GM12878 (cell line): ENCODE measurements at regions not wholly inside any gene's neighbourhood (a gene's known extent, or its start where the extent isn't known, plus 50 kb on each side); places are given as distances from the start of the nearest gene placed in this dataset.

Experiments used
- ATAC-seq: fragments of 200-7000 bp; cut with Tn5 transposase; 3 replicates; pipeline ENCODE4 v1.9.1; 2020; ENCODE audit warnings: mild to moderate bottlenecking, moderate library complexity
- BruUV-seq: library from RNA; stranded (reverse); fragments of 400-500 nt; replicated peaks from 2 replicates; lab custom pipeline; 2021; lab: Mats Ljungman, UMichigan
- CTCF ChIA-PET: fragments of 300-600 bp; sonication (Branson Sonifier 250); formaldehyde crosslinking; extraction: SDS; loops from one replicate; lab custom pipeline; 2021; ENCODE audit warnings: inconsistent platforms; lab: Yijun Ruan, JAX
- POLR2A ChIA-PET: fragments of 350-600 bp; formaldehyde crosslinking; extraction: SDS; loops from one replicate; lab custom pipeline; 2021; ENCODE audit warnings: inconsistent platforms; lab: Charles Lee
- RAD21 ChIA-PET: fragments of 300-600 bp; sonication (Branson Sonifier 250); formaldehyde crosslinking; loops from one replicate; lab custom pipeline; 2023; ENCODE audit warnings: antibody characterized with exemption; ENCODE audit not compliant: unreplicated experiment; lab: Charles Lee
- SMC1A ChIA-PET: fragments of 300-600 bp; sonication (Branson Sonifier 250); formaldehyde crosslinking; loops from one replicate; lab custom pipeline; 2023; ENCODE audit not compliant: unreplicated experiment, uncharacterized antibody; lab: Charles Lee
- DNase-seq: peaks from one replicate; pipeline ENCODE4 v3.0.0-alpha.2; 2011; ENCODE audit warnings: low read depth, low spot score
- FAIRE-seq: peaks from 3 replicates; lab custom pipeline; 2011; peaks lifted over from hg19 to GRCh38; lab: Jason Lieb, UNC
- H2AFZ ChIP-seq: 2 replicates; pipeline ENCODE4 v1.6.0; 2011; ENCODE audit warnings: low read depth, low read length, control low read depth; ENCODE audit not compliant: control insufficient read depth
- H3K27ac ChIP-seq: 2 replicates; pipeline ENCODE4 v1.5.1; 2011; ENCODE audit warnings: control low read depth; ENCODE audit not compliant: control insufficient read depth, insufficient read depth
- H3K27me3 ChIP-seq, 2 experiments: replicated peaks in 1 of 2; 2 replicates each; pipeline versions ENCODE4 v1.6.0 to v1.6.1; 2011; ENCODE audit warnings: low read length in 1 of 2; ENCODE audit not compliant: control insufficient read depth in 2 of 2, insufficient read depth in 2 of 2
- H3K36me3 ChIP-seq, 2 experiments: 2 replicates each; pipeline ENCODE4 v1.5.1; 2011; ENCODE audit warnings: low read length in 1 of 2; ENCODE audit not compliant: control insufficient read depth in 2 of 2, insufficient read depth in 2 of 2
- H3K4me1 ChIP-seq: 2 replicates; pipeline ENCODE4 v1.6.1; 2011; ENCODE audit warnings: mild to moderate bottlenecking, low read length, moderate library complexity, mixed read lengths; ENCODE audit not compliant: control insufficient read depth, insufficient read depth
- H3K4me2 ChIP-seq: 2 replicates; pipeline ENCODE4 v1.6.0; 2011; ENCODE audit warnings: control low read depth; ENCODE audit not compliant: control insufficient read depth, insufficient read depth
- H3K4me3 ChIP-seq: fragments of 200-600 bp; sonication (generic); 2 replicates; pipeline ENCODE4 v1.5.1; 2016
- H3K79me2 ChIP-seq: 2 replicates; pipeline ENCODE4 v1.6.0; 2011; ENCODE audit warnings: low read length; ENCODE audit not compliant: control insufficient read depth, insufficient read depth
- H3K9ac ChIP-seq: 2 replicates; pipeline ENCODE4 v1.8.0; 2011; ENCODE audit warnings: low read length, control low read depth, mixed read lengths; ENCODE audit not compliant: control insufficient read depth, insufficient read depth
- H3K9me3 ChIP-seq: replicated peaks from 3 replicates; pipeline ENCODE4 v1.5.1; 2011; ENCODE audit warnings: mild to moderate bottlenecking, low read length; ENCODE audit not compliant: control insufficient read depth, insufficient read depth
- H4K20me1 ChIP-seq: 2 replicates; pipeline ENCODE4 v1.6.0; 2011; ENCODE audit not compliant: control insufficient read depth, insufficient read depth
- ATF7 ChIP-seq: fragments of 450-650 bp; IDR thresholded peaks from 2 replicates; pipeline ENCODE4 v1.6.1; 2016; ENCODE audit warnings: low read depth, mild to moderate bottlenecking
- CEBPB ChIP-seq, 2 experiments: fragments of 150-350 bp in 1 of 2; IDR thresholded peaks; 2 replicates each; pipeline ENCODE4 v1.6.1; 2012 to 2014; ENCODE audit warnings: low read depth in 2 of 2, low read length in 2 of 2, borderline replicate concordance in 1 of 2, inconsistent platforms in 1 of 2
- E4F1 ChIP-seq: fragments of 450-650 bp; IDR thresholded peaks from 2 replicates; pipeline ENCODE4 v1.6.1; 2018; ENCODE audit warnings: borderline replicate concordance, mild to moderate bottlenecking; ENCODE audit not compliant: partially characterized antibody
- EP300 ChIP-seq, 2 experiments: fragments of 150-350 bp in 1 of 2; IDR thresholded peaks; 2 replicates each; pipeline ENCODE4 v1.6.1; 2011 to 2012; ENCODE audit warnings: low read depth in 2 of 2, low read length in 2 of 2, borderline replicate concordance in 1 of 2, improper control_type of control experiment in 1 of 2, inconsistent platforms in 1 of 2; ENCODE audit not compliant: control insufficient read depth in 1 of 2
- IKZF2 ChIP-seq, 2 experiments: fragments of 450-650 bp; IDR thresholded peaks; 2 replicates each; pipeline ENCODE4 v1.6.1; 2017; ENCODE audit warnings: mild to moderate bottlenecking in 2 of 2, moderate library complexity in 2 of 2
- IRF4 ChIP-seq: IDR thresholded peaks from 2 replicates; pipeline ENCODE4 v1.6.1; 2011; ENCODE audit warnings: low read depth, low read length
- KDM1A ChIP-seq: fragments of 200-600 bp; sonication (generic); IDR thresholded peaks from 2 replicates; pipeline ENCODE4 v1.6.1; 2016; ENCODE audit warnings: borderline replicate concordance
- MAX ChIP-seq: IDR thresholded peaks from 2 replicates; pipeline ENCODE4 v1.6.1; 2012; ENCODE audit warnings: low read depth, low read length, improper control_type of control experiment
- NFIC ChIP-seq: IDR thresholded peaks from 2 replicates; pipeline ENCODE4 v1.6.1; 2012; ENCODE audit warnings: low read depth, mild to moderate bottlenecking, inconsistent platforms, low read length, moderate library complexity
- NFXL1 ChIP-seq: fragments of 450-650 bp; IDR thresholded peaks from 2 replicates; pipeline ENCODE4 v1.6.1; 2017; ENCODE audit warnings: antibody characterized with exemption, mild to moderate bottlenecking, borderline replicate concordance
- POU2F2 ChIP-seq: IDR thresholded peaks from 3 replicates; pipeline ENCODE4 v1.6.1; 2011; ENCODE audit warnings: low read depth, mild to moderate bottlenecking, low read length, borderline replicate concordance
- RAD21 ChIP-seq: IDR thresholded peaks from 2 replicates; pipeline ENCODE4 v1.6.1; 2011; ENCODE audit warnings: mild to moderate bottlenecking, low read depth, low read length, moderate library complexity; ENCODE audit not compliant: insufficient read depth
- RB1 ChIP-seq: fragments of 450-650 bp; formaldehyde crosslinking; IDR thresholded peaks from 2 replicates; pipeline ENCODE4 v1.6.1; 2017; ENCODE audit warnings: mild to moderate bottlenecking, borderline replicate concordance
- SP1 ChIP-seq: IDR thresholded peaks from one replicate; pipeline ENCODE4 v1.6.1; 2011; ENCODE audit warnings: low read depth, low read length
- WGBS: methylation state at CpG from one replicate; pipeline ENCODE4 v1.1.6; 2016; ENCODE audit warnings: low lambda C conversion rate; ENCODE audit not compliant: insufficient replicate concordance, insufficient coverage; ENCODE audit errors: missing lambda C conversion rate; 5-methylcytosine and 5-hydroxymethylcytosine counted together
- in situ Hi-C: fragments of 300-500 bp; cut with MboI; formaldehyde crosslinking; loops from 9 replicates; pipeline ENCODE4 v1.14.3; 2018; ENCODE audit warnings: mixed read lengths
- intact Hi-C: fragments of 100-400 bp; cut with micrococcal nuclease; formaldehyde crosslinking; loops from one replicate; pipeline ENCODE4 v1.14.2; 2022; ENCODE audit not compliant: unreplicated experiment
- TF ChIP-seq, protein P1 (sequence below): IDR thresholded peaks from 2 replicates; pipeline ENCODE4 v1.6.1; 2011; ENCODE audit warnings: low read depth, mild to moderate bottlenecking, low read length, moderate library complexity, borderline replicate concordance; ENCODE audit errors: extremely low read depth
- TF ChIP-seq, protein P2 (sequence below): fragments of 450-650 bp; formaldehyde crosslinking; IDR thresholded peaks from 2 replicates; pipeline ENCODE4 v1.5.0; 2022; ENCODE audit warnings: mild to moderate bottlenecking, missing genetic modification characterization
- TF ChIP-seq, protein P3 (sequence below): IDR thresholded peaks from 2 replicates; pipeline ENCODE4 v1.6.1; 2012; ENCODE audit warnings: low read depth, low read length, improper control_type of control experiment

DNA sequence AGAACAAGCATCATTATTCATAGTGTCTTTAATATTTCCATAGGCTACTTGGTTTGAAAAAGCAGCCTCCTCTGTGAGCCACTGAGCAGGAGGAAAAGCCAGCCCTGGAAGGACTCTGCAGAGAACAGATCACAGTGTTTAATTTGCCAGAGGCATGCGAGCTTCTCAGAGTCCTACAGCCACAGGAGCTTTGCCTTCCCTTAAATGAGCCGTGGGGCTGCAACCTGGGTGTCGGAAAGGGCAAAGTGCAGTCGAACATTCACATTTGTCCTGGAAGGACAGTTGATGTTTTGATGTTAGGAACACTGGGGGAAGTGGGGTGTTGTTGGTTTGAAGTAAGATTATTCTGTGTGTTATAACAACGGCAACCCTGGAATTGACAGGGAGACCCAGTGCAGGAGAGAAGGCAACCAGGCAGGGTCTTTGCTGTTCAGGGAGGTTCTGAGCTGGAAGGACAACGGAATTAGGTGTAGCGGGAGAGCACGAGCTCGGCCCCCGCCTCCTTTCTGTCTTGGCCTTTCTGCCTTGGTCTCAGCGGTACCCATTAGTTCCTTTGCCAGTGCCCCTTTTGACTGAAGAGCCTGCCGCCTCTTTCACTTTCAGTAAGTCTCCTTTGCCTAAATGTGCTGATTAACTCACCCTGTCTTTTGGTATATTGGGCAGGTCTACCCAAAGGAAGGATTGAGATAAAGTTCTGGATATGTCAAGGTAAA, 192.3 kb upstream of the PITRM1 start:
- SMC1A ChIA-PET, result no interaction called here
- no peaks in the 10 kb centered on the region for H3K36me3 ChIP-seq
- no peaks in the 10 kb centered on the region for H3K27me3 ChIP-seq
- FAIRE-seq (no peak), ATAC-seq (no peak), DNase-seq (no peak)
- BruUV-seq, result no TSS peak
- 51% methylated on average over 12 of the region's 12 CpGs for WGBS
- POLR2A ChIA-PET, result no interaction called here
- H3K9me3 ChIP-seq, result no peaks in the 10 kb centered on the region; the same call in 2 of the 3 replicates
- CTCF ChIA-PET, result no interaction called here
- intact Hi-C loops, result no loop called here
- H3K9ac ChIP-seq, result no peak overlapping the region
- H3K79me2 ChIP-seq, result no peaks in the 10 kb centered on the region
- in situ Hi-C loops, result no loop called here
- no peak overlapping the region for H3K27ac ChIP-seq
- H3K4me1 ChIP-seq, result no peaks in the 10 kb centered on the region
- H3K4me2 ChIP-seq, result no peak overlapping the region
- no peaks in the 10 kb centered on the region for H4K20me1 ChIP-seq
- H3K4me3 ChIP-seq, result no peak overlapping the region
- RAD21 ChIA-PET, result no interaction called here
- no peak overlapping the region for H2AFZ ChIP-seq
- no peak for TF ChIP-seq RAD21
- TF ChIP-seq SP1, result no peak
- TF ChIP-seq, protein P1, sequence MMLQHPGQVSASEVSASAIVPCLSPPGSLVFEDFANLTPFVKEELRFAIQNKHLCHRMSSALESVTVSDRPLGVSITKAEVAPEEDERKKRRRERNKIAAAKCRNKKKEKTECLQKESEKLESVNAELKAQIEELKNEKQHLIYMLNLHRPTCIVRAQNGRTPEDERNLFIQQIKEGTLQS, result no peak
- no peak for TF ChIP-seq E4F1
- no peak for TF ChIP-seq EP300 (IDR thresholded peaks at IDR 0.05; ENCODE audit: borderline replicate concordance in 1 of 2, control insufficient read depth in 1 of 2, low read depth in 2 of 2, low read length in 2 of 2)
- no peak for TF ChIP-seq ATF7
- no peak for TF ChIP-seq IKZF2 (IDR thresholded peaks at IDR 0.05)
- TF ChIP-seq IRF4, result no peak
- TF ChIP-seq MAX, result no peak
- no peak for TF ChIP-seq POU2F2
- no peak for TF ChIP-seq NFIC
- TF ChIP-seq, protein P2, sequence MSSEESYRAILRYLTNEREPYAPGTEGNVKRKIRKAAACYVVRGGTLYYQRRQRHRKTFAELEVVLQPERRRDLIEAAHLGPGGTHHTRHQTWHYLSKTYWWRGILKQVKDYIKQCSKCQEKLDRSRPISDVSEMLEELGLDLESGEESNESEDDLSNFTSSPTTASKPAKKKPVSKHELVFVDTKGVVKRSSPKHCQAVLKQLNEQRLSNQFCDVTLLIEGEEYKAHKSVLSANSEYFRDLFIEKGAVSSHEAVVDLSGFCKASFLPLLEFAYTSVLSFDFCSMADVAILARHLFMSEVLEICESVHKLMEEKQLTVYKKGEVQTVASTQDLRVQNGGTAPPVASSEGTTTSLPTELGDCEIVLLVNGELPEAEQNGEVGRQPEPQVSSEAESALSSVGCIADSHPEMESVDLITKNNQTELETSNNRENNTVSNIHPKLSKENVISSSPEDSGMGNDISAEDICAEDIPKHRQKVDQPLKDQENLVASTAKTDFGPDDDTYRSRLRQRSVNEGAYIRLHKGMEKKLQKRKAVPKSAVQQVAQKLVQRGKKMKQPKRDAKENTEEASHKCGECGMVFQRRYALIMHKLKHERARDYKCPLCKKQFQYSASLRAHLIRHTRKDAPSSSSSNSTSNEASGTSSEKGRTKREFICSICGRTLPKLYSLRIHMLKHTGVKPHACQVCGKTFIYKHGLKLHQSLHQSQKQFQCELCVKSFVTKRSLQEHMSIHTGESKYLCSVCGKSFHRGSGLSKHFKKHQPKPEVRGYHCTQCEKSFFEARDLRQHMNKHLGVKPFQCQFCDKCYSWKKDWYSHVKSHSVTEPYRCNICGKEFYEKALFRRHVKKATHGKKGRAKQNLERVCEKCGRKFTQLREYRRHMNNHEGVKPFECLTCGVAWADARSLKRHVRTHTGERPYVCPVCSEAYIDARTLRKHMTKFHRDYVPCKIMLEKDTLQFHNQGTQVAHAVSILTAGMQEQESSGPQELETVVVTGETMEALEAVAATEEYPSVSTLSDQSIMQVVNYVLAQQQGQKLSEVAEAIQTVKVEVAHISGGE (CRISPR knock-in tag), result no peak
- TF ChIP-seq NFXL1, result no peak
- TF ChIP-seq CEBPB (IDR thresholded peaks at IDR 0.05; ENCODE audit: borderline replicate concordance in 1 of 2, low read depth in 2 of 2, low read length in 2 of 2), result no peak
- TF ChIP-seq KDM1A, result no peak
- TF ChIP-seq, protein P3, sequence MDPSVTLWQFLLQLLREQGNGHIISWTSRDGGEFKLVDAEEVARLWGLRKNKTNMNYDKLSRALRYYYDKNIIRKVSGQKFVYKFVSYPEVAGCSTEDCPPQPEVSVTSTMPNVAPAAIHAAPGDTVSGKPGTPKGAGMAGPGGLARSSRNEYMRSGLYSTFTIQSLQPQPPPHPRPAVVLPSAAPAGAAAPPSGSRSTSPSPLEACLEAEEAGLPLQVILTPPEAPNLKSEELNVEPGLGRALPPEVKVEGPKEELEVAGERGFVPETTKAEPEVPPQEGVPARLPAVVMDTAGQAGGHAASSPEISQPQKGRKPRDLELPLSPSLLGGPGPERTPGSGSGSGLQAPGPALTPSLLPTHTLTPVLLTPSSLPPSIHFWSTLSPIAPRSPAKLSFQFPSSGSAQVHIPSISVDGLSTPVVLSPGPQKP, result no peak
- no peak for TF ChIP-seq RB1
